ENCODE measurements at regions not wholly inside any gene's neighbourhood (a gene's known extent, or its start where the extent isn't known, plus 50 kb on each side); places are given as distances from the start of the nearest gene placed in this dataset.
"Not testable (repeated sequence)": the region's sequence is repeated elsewhere in the genome, so short reads cannot be mapped to it uniquely, and the experiment has no call there.

DNA sequence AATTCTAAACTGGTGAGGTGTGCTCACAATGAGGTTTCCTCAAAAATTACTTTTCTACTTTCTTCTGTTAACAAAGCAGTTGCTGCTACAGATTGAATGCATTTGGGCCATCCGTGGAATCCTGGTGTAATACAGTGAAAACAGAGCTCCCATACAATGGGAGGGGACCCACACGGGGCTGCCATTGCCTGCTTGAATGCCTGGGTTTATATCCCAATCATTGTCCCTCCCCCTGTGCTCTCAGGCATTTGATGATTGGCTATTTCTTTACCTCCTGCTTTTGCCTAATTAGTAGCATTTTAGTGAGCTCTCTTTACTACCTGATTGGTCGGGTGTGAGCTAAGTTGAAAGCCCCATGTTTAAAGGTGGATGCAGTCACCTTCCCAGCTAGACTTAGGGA lies 52.9 kb upstream of the CSF1 start:
- not testable (repeated sequence) for H3K4me3 ChIP-seq (replicated peaks; ENCODE audit: low read depth, low read length); DNase-seq (ENCODE audit: extremely low read depth, low read depth)

DNA sequence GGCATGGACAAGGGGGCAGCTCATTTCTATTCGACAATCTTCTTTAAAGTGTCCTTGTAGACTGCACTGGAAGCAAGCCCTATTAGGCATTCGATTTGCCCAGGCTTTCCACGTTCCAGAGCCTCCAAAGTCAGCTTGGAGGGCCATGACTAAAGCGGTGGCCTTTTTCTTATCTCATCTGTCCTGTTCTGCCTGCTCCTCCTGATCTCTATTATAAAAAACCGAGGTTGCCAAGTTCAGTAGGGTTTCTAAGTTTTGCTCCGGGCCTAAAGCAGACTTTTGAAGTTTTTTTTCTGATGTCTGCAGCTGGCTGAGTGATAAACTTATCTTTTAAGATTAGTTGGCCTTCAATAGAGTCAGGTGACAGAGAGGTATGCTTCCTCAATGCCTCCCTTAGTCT lies 54.7 kb upstream of the CSF1 start:
- not testable (repeated sequence) for H3K4me3 ChIP-seq (replicated peaks; ENCODE audit: low read depth, low read length); DNase-seq (ENCODE audit: extremely low read depth, low read depth)

- DNase-seq (ENCODE audit: extremely low read depth, low read depth); H3K4me3 ChIP-seq (replicated peaks; ENCODE audit: low read depth, low read length): not testable (repeated sequence)
Measured at GRCh38 chr1:109853972-109854371, 56.7 kb upstream of the CSF1 start.

DNA sequence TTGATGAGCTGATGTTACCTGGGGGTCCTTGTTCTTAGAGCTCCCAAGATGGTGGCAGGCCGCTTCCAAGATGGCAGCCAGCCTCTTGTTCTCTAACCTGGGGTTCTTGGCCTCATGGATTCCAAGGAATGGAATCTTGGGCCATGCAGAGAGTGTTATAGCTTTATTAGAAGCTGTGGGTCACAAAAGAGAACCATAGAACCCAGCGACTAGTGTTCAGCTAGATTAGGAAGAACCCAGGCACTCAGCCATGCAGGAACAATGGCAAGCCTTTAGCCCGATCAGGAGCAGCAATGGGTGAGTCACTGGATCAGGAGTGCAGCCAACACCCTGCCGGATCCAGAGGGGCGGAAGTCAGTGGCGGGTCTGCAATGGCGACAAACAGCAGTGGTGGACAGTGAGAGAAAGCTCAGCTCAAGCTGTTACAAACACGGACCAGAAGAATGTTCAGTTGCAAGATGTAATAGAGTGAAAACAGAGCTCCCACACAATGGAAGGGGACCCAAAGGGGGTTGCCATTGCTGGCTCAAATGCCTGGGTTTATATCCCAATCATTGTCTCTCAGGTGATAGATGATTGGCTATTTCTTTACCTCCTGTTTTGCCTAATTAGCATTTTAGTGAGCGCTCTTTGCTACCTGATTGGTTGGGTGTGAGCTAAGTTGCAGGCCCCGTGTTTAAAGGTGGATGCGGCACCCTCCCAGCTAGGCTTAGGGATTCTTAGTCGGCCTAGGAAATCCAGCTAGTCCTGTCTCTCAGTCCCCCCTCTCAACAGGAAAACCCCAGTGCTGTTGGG lies 58.2 kb upstream of the CSF1 start:
- not testable (repeated sequence) for DNase-seq (ENCODE audit: extremely low read depth, low read depth); H3K4me3 ChIP-seq (replicated peaks; ENCODE audit: low read depth, low read length)

DNA sequence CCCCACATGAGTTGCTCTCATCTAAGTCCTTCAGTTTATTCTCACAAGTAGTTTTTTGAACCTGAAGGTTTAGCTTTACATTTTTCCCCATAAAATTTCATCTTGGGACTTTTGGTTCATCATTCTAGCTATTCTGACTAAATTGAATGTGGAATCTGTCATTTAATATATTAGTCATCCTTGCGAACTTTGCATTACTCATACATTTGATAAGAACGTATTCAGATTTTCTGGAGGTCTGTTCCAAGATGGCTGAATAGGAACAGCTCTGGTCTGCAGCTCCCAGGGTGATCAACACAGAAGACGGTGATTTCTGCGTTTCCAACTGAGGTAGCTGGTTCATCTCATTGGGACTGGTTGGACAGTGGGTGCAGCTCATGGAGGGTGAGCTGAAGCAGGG lies 59.8 kb upstream of the CSF1 start:
- H3K4me3 ChIP-seq (replicated peaks; ENCODE audit: low read depth, low read length): no peak overlapping the region
- TF ChIP-seq, protein P1, sequence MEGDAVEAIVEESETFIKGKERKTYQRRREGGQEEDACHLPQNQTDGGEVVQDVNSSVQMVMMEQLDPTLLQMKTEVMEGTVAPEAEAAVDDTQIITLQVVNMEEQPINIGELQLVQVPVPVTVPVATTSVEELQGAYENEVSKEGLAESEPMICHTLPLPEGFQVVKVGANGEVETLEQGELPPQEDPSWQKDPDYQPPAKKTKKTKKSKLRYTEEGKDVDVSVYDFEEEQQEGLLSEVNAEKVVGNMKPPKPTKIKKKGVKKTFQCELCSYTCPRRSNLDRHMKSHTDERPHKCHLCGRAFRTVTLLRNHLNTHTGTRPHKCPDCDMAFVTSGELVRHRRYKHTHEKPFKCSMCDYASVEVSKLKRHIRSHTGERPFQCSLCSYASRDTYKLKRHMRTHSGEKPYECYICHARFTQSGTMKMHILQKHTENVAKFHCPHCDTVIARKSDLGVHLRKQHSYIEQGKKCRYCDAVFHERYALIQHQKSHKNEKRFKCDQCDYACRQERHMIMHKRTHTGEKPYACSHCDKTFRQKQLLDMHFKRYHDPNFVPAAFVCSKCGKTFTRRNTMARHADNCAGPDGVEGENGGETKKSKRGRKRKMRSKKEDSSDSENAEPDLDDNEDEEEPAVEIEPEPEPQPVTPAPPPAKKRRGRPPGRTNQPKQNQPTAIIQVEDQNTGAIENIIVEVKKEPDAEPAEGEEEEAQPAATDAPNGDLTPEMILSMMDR (IDR thresholded peaks at IDR 0.05; ENCODE audit: low read depth, low read length, missing control alignments): no peak
- DNase-seq (ENCODE audit: extremely low read depth, low read depth): no peak

GRCh38 chr1:109850194-109850593 lies 60.5 kb upstream of the CSF1 start:
- H3K4me3 ChIP-seq (replicated peaks; ENCODE audit: low read depth, low read length): no peak overlapping the region
- no peak for DNase-seq (ENCODE audit: extremely low read depth, low read depth)
- TF ChIP-seq, protein P1 (IDR thresholded peaks at IDR 0.05; ENCODE audit: low read depth, low read length, missing control alignments): no peak

GRCh38 chr1:109849655-109850054 lies 61.0 kb upstream of the CSF1 start:
- no peak overlapping the region for H3K4me3 ChIP-seq (replicated peaks; ENCODE audit: low read depth, low read length)
- no peak for DNase-seq (ENCODE audit: extremely low read depth, low read depth)
- TF ChIP-seq, protein P1 (IDR thresholded peaks at IDR 0.05; ENCODE audit: low read depth, low read length, missing control alignments): no peak

DNA sequence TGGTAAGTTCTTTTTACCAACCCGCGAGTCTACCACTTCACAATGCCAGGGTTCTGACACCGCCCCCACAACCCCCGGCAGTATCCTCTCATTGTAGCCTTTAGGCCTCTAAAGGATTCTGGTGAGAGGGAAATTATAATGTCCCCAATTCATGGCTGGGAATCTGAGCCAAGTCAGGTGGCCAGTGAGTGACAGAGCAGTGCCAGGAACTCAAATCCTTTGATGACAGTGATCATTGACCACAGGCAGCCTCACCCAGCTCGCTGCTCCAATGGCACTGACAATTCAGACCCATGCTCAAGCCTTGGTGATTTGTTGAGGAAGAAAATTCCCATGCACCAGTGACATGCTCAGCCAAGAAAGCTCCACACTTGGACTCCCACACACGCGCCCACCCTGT lies 63.4 kb upstream of the CSF1 start:
- TF ChIP-seq, protein P1 (IDR thresholded peaks at IDR 0.05; ENCODE audit: low read depth, low read length, missing control alignments): no peak
- no peak for DNase-seq (ENCODE audit: extremely low read depth, low read depth)
- H3K4me3 ChIP-seq (replicated peaks; ENCODE audit: low read depth, low read length): no peak overlapping the region

GRCh38 chr1:109846846-109847245 lies 63.8 kb upstream of the CSF1 start:
- H3K4me3 ChIP-seq (replicated peaks; ENCODE audit: low read depth, low read length): no peak overlapping the region
- no peak for DNase-seq (ENCODE audit: extremely low read depth, low read depth)
- TF ChIP-seq, protein P1 (IDR thresholded peaks at IDR 0.05; ENCODE audit: low read depth, low read length, missing control alignments): no peak
